ENCODE measurements at regions not wholly inside any gene's neighbourhood (a gene's known extent, or its start where the extent isn't known, plus 50 kb on each side); places are given as distances from the start of the nearest gene placed in this dataset.

DNA sequence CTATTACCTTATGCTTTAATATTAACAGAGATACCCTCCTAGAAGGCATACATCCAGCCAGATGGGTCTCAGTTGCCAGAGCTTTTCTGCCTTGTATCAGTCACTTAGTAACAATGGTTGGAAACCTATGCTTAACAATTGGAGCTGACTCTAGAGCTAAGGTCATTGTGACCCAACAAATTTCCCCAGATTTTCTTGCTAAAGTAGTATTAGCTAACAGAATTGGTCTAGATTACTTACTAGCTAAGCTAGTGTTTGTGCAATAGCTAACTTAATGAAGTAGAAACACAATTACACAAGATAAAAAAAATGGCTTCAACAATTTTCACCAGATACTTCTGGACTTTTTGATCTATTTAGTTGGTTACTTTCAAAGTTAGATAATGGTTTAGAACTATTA lies 236.9 kb downstream of the NSUN3 start:
- H3K4me1 Mint-ChIP-seq: peaks cover 5% of the 10 kb centered on the region
- no peaks in the 10 kb centered on the region for H3K27me3 Mint-ChIP-seq (ENCODE audit: low read depth)
- H3K36me3 Mint-ChIP-seq (ENCODE audit: low read depth): no peaks in the 10 kb centered on the region
- H3K4me3 Mint-ChIP-seq: no peak overlapping the region
- TF ChIP-seq, protein P1, sequence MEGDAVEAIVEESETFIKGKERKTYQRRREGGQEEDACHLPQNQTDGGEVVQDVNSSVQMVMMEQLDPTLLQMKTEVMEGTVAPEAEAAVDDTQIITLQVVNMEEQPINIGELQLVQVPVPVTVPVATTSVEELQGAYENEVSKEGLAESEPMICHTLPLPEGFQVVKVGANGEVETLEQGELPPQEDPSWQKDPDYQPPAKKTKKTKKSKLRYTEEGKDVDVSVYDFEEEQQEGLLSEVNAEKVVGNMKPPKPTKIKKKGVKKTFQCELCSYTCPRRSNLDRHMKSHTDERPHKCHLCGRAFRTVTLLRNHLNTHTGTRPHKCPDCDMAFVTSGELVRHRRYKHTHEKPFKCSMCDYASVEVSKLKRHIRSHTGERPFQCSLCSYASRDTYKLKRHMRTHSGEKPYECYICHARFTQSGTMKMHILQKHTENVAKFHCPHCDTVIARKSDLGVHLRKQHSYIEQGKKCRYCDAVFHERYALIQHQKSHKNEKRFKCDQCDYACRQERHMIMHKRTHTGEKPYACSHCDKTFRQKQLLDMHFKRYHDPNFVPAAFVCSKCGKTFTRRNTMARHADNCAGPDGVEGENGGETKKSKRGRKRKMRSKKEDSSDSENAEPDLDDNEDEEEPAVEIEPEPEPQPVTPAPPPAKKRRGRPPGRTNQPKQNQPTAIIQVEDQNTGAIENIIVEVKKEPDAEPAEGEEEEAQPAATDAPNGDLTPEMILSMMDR (conservative IDR thresholded peaks at IDR 0.05): no peak
- H3K9me3 Mint-ChIP-seq: peaks cover 4% of the 10 kb centered on the region
- H3K27ac Mint-ChIP-seq (ENCODE audit: unreplicated experiment): no peak overlapping the region
- no peak for DNase-seq (ENCODE audit: low read depth, low spot score)

DNA sequence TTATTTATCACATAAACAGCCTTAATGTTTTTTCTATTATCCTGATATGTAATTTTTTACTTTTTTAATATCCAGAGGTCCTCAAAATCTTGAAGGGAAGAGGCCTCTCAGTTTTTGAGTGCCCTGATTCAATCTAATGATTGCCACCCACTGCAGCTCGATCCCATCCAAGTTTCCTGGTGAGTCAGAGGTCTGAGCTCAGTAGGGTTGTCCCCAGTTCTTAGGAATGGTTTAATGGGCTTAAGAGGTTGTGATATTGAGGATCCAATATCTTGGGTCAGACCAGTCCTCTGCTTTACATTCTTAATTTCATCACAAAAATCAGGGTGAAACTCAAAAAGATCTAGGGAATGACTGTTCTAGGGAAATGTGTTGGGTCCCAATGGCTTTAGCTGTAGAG lies 238.5 kb downstream of the NSUN3 start:
- DNase-seq (ENCODE audit: low read depth, low spot score): no peak
- H3K4me1 Mint-ChIP-seq: peaks cover 21% of the 10 kb centered on the region
- peaks cover 4% of the 10 kb centered on the region for H3K9me3 Mint-ChIP-seq
- TF ChIP-seq, protein P1 (conservative IDR thresholded peaks at IDR 0.05): no peak
- H3K27me3 Mint-ChIP-seq (ENCODE audit: low read depth): no peaks in the 10 kb centered on the region
- H3K27ac Mint-ChIP-seq (ENCODE audit: unreplicated experiment): no peak overlapping the region
- H3K36me3 Mint-ChIP-seq (ENCODE audit: low read depth): no peaks in the 10 kb centered on the region
- H3K4me3 Mint-ChIP-seq: no peak overlapping the region

DNA sequence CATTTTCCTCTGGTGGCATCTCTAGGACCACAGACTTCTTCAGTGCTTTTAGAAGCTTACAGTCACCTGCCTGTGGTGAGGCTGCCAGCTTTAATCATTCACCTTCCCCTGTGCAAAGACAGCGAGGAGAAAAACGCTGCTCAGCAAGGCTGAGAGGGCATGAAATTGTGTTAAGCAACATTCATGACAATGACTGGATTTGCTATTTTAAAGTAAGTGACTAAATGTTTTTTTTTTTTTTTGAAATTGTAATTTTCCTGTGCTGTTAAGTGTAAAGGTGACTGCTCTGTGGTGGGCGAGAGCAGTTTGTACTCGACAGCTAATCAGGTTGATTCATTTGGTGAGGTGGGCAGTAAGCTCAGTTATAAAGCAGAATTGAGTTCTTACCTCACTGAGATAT lies 240.4 kb downstream of the NSUN3 start:
- TF ChIP-seq, protein P1 (conservative IDR thresholded peaks at IDR 0.05): no peak
- H3K4me3 Mint-ChIP-seq: no peak overlapping the region
- H3K27ac Mint-ChIP-seq (ENCODE audit: unreplicated experiment): no peak overlapping the region

DNA sequence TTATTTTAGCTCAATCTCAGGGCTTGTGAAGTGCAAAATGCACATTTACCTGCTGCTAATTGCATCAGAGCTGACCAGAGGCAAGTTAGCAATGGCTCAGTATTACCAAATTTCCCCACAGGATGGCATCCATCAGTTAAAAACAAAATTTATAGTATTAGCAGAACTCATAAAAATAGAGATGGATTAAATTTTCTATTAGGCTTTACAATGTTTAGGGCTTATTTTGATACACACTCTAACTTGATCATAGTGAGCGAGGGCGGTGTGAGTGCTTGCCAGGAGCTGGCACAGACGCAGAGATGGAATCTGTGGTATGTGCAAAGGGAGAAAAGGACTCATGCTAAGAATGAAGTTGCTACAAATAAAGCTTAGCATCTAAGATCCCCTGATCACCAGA lies 241.0 kb downstream of the NSUN3 start:
- peaks cover 23% of the 10 kb centered on the region for H3K4me1 Mint-ChIP-seq
- TF ChIP-seq, protein P1 (conservative IDR thresholded peaks at IDR 0.05): peak; percentile 48
- H3K4me3 Mint-ChIP-seq: no peak overlapping the region
- no peaks in the 10 kb centered on the region for H3K27me3 Mint-ChIP-seq (ENCODE audit: low read depth)
- no peaks in the 10 kb centered on the region for H3K9me3 Mint-ChIP-seq
- DNase-seq (ENCODE audit: low read depth, low spot score): no peak
- no peak overlapping the region for H3K27ac Mint-ChIP-seq (ENCODE audit: unreplicated experiment)
- H3K36me3 Mint-ChIP-seq (ENCODE audit: low read depth): no peaks in the 10 kb centered on the region

More for the DNA sequence above, 240.4 kb downstream of the NSUN3 start:
- Mint-ChIP-seq H3K4me1 (peaks cover 23% of the 10 kb centered on the region), H3K36me3 (ENCODE audit: low read depth) (no peaks in the 10 kb centered on the region), H3K27me3 (ENCODE audit: low read depth) (no peaks in the 10 kb centered on the region), H3K9me3 (no peaks in the 10 kb centered on the region)
- no peak for DNase-seq (ENCODE audit: low read depth, low spot score)

DNA sequence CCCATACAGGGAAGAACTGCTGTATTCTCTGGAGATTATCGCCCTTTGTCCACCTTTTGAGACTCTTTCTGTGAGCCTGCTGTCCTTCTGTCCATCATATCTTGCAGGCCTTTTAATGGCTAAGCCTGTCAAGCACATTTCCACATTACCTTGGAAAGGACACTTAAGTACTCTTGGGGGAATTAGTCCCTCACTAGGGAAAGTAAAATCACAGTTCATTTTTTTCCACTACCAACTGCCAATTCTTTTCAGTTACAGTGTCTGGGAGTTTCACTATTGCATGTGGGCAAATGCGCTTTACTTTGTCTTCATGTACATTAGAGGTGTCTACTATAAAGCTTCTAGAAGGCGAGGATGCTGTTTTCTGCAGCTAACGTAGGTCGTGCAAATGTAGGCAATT lies 242.1 kb downstream of the NSUN3 start:
- Mint-ChIP-seq H3K9me3 (no peaks in the 10 kb centered on the region), H3K4me3 (no peak overlapping the region)

More for the DNA sequence above, 242.1 kb downstream of the NSUN3 start:
- H3K4me1 Mint-ChIP-seq: peaks cover 23% of the 10 kb centered on the region
- no peaks in the 10 kb centered on the region for H3K27me3 Mint-ChIP-seq (ENCODE audit: low read depth)
- TF ChIP-seq, protein P1 (conservative IDR thresholded peaks at IDR 0.05): no peak
- H3K36me3 Mint-ChIP-seq (ENCODE audit: low read depth): no peaks in the 10 kb centered on the region
- no peak for DNase-seq (ENCODE audit: low read depth, low spot score)
- H3K27ac Mint-ChIP-seq (ENCODE audit: unreplicated experiment): no peak overlapping the region

Data from neural crest cell (in vitro differentiated cells).